ENCODE measurements at regions not wholly inside any gene's neighbourhood (a gene's known extent, or its start where the extent isn't known, plus 50 kb on each side); places are given as distances from the start of the nearest gene placed in this dataset.

DNA sequence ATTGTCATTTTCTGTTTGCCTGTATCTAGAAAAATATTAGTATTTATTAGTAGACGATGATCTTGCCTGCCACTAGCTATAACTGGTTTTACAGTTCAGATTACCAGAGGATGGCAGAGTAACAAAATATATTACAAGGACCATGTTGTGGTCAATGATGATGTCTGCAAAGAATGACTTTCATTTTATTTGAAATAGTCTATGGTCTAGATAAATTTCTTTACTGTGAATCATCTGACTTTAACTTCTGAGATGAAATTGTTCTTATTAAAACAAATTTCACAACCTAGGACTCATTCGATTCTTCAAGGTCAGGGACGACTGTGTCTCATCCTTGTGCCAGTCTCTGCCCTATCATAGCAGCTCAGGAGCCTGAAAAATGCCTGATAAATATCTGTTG, 637.8 kb upstream of the KLF12 start:
- DNase-seq (ENCODE audit: low spot score) = no peak
- TF ChIP-seq, protein P1, sequence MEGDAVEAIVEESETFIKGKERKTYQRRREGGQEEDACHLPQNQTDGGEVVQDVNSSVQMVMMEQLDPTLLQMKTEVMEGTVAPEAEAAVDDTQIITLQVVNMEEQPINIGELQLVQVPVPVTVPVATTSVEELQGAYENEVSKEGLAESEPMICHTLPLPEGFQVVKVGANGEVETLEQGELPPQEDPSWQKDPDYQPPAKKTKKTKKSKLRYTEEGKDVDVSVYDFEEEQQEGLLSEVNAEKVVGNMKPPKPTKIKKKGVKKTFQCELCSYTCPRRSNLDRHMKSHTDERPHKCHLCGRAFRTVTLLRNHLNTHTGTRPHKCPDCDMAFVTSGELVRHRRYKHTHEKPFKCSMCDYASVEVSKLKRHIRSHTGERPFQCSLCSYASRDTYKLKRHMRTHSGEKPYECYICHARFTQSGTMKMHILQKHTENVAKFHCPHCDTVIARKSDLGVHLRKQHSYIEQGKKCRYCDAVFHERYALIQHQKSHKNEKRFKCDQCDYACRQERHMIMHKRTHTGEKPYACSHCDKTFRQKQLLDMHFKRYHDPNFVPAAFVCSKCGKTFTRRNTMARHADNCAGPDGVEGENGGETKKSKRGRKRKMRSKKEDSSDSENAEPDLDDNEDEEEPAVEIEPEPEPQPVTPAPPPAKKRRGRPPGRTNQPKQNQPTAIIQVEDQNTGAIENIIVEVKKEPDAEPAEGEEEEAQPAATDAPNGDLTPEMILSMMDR (IDR thresholded peaks at IDR 0.05; ENCODE audit: extremely low read depth, missing control alignments) = no peak

DNA sequence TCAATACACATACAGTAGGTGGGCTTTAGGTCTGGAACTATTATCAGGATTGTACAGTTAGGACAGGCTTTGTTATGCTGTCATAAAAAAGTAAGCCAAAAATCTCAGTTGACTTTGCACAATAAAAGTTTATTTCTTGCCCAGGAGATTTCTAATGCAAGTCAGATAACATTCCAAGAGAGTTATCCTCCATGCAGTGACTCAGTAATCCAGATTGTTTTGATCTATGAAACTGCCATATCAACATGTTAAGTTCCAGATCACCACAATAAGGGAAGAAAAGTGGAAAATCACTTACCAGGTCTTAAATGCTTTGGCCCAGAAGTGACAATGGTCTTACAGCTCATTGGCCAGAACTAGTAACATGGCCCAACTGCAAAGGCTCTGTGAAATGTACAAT, 636.2 kb upstream of the KLF12 start:
- TF ChIP-seq, protein P1 (IDR thresholded peaks at IDR 0.05; ENCODE audit: extremely low read depth, missing control alignments) = no peak
- no peak for DNase-seq (ENCODE audit: low spot score)

DNA sequence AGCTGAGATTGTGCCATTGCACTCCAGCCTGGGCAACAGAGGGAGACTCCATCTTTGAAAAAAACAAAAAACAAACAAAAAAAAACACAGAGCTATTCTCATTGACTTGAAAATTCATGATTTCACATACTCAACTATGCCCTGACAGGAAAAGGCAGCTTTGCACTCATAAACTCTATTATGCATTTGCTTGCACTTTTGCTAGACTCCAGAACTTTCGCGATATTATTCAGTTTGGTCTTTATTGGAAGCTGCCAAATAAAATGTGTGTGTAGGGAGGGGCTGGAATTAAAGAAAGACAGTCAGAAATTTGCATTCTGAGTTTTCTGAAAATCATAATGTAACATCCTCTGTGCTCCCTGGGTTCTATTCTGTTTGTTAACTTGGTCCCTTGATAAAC, 635.1 kb upstream of the KLF12 start:
- TF ChIP-seq, protein P1 (IDR thresholded peaks at IDR 0.05; ENCODE audit: extremely low read depth, missing control alignments) = no peak
- DNase-seq (ENCODE audit: low spot score) = no peak

DNA sequence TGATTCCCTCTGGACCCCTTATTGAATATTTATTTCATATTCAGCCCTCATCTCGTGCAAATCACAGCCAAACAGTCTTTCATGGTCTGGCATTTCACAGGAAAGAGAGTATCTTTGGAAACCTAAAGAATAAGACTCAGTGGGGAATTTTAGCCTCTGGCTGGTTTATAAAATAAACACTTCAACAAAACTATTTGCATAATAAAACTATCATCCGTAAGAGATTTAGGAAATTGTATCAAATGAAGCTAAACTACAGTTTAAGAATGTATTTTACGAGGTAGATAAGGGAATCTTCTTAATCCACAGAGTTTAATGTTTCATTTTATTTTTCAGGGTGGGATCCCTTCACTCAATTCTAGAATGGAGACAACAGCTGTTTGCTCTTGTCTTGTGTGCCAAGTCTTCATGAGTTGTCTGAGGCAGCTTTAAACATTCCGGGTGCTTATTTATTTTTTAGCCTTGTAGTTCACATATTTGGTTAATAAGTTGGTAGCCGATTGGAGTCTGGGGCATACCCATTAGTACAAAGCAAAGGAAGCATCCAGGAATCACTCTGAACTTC, 634.4 kb upstream of the KLF12 start:
- TF ChIP-seq, protein P1 (IDR thresholded peaks at IDR 0.05; ENCODE audit: extremely low read depth, missing control alignments) = no peak
- DNase-seq (ENCODE audit: low spot score) = no peak

DNA sequence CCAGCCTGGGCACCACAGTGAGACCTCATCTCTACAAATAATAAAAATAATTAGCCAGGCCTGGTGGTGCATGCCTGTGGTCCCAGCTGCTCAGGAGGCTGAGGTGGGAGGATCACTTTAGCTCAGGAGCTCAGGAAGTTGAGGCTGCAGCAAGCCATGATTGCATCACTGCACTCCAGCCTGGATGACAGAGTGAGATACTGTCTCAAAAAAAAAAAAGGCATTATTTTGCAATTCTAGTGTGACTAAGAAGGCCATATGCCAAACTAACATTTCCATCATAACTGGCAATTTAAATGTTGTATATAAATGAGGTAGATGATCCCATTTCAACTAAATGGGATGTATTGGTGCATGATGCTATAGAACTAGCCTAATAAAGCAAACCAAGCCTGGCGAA, 632.8 kb upstream of the KLF12 start:
- TF ChIP-seq, protein P1 (IDR thresholded peaks at IDR 0.05; ENCODE audit: extremely low read depth, missing control alignments) = no peak
- DNase-seq (ENCODE audit: low spot score) = no peak

DNA sequence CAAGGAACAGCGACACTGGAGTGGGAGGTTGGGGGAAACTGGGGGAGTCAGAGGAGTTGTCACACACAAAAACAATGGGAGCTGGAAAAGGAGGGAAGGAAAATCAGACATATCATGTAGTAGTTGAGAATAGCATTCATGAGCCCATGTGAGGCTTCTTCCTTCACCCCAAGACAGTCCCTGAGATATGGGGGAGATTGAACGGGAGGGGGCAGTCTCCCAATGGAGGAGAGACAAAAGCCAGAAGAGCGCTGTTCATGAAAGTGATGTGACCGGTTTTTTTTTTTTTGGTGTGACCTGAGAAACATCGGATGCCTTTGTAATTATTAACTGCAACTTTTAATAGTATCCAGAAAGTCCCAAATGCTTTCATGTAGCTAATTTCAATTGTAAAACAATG, 631.8 kb upstream of the KLF12 start:
- DNase-seq (ENCODE audit: low spot score) = no peak
- TF ChIP-seq, protein P1 (IDR thresholded peaks at IDR 0.05; ENCODE audit: extremely low read depth, missing control alignments) = no peak

DNA sequence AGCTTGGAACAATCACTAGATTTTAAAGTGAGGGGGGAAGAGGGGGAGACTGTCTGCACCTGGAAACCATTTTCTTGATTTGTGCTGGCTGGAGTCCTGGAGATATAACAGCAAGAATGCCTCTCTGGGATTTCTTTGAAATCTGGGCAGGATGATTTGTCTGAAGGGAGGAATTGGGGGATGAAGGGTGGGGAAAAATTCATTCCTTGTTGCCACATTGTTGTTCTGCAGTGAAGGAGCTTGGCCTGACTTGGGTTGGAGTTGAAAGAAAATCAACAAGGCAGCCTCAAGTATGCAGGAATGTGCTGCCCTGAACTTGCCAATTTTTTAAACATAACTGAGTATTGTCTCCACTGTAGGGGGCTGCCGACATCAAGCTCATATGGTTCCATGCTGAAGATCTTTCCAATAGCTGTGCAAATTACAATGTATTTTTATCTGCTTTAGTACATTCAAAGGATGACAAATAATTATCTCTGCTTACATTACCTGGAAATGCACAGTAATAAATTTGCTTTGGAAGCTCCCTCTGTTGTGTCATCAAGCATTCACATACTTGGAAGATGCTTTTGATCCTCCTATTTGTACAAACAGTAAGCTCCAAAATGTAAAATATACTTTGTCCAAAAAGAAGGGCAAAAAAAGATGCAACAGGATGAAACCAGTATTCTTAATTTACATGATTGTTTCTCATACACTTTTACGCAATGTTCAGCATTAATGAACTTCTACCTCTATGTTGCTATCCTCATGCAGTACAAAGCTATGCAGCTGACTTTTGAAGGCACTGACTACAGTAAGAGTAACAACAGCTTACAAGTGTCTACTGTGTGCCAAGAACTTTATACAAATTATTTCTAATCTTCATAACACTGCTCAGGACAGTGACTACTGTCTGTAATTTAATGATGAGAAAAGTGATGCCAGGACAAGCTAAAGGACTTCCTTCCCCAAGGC, 627.9 kb upstream of the KLF12 start:
- TF ChIP-seq, protein P1 (IDR thresholded peaks at IDR 0.05; ENCODE audit: extremely low read depth, missing control alignments) = no peak
- DNase-seq (ENCODE audit: low spot score) = no peak
